GM18502 (cell line): ENCODE measurements at regions not wholly inside any gene's neighbourhood (a gene's known extent, or its start where the extent isn't known, plus 50 kb on each side); places are given as distances from the start of the nearest gene placed in this dataset.

Experiments
- ATAC-seq: cut with Tn5 transposase; IDR thresholded peaks from one replicate; pipeline ENCODE4 v1.9.1; 2021; ENCODE audit warnings: mild to moderate bottlenecking; ENCODE audit not compliant: unreplicated experiment, poor library complexity

DNA sequence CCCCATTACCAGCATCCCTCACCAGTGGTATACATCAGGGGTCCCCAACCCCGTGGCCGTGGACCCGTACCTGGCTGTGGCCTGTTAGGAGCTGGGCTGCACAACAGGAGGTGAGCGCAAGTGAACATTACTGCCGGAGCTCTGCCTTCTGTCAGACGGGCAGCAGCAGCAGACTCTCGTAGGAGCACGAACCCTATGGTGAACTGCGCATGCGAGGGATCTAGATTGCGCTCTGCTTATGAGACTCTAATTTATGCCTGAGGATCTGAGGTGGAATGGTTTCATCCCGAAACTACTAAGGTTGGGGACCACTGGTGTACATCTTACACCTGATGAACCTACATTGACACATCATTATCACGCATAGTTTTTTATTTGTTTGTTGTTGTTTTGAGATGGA, 52.8 kb upstream of the DHX15 start:
- ATAC-seq = no peak

DNA sequence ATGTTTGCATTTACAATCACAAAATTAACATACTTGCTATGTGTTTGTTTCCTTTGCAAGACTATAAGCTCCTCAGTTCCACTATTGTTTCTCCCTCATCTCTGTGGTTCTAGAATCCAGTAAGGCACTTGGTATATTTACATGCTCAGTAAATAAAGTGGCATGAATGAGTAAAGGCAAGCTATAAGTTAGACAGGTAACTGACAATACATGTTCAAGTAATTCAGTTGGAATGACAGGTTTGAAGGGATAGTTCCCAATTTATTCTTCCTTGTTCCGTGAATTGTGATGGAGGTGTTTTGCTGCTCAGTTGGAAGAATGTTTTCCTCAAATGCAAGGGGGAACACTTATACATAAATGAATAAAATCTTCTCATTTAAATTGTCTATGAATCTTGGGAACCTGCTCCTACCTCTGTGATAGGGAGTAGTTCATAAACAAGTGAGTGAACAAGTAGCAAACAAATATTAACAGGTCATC, 54.1 kb upstream of the DHX15 start:
- no peak for ATAC-seq

DNA sequence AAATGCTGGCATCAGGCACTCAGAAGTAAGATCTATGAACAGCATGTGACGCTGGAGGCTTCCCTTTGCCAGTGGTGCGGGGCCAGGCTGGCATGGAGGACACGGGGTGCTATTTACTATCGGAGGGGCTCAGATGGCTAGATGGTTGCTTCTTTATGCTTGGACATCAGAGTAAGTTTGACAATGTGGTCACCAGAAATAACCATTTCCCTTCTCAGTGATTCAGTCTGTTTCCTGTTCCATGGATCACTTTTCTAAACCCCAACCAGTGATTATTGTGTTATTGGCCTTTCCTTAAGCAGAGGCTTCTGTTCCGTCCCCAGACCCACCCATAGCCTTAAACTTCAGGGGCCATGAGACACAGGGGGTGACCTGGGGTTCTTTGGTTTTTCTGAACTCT, 55.4 kb upstream of the DHX15 start:
- no peak for ATAC-seq

DNA sequence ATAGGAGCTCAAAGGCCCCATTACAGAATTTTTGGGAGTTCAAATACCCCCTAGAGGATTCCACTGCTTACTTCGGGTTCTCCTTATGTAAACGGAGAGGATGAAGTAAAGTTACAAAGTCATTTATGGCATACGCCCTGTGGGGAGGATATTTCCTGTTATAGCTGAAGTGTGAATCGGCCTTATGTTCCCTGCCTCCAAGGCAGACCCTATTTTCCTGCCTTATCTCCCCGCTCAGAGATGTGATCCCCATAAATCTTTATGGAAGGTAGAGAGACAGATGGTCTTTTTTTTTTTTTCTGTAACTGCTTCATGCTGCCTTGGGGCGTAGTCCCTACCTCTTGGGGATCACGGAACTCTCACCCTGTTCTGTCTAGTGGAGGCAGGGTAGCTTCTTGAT, 56.0 kb upstream of the DHX15 start:
- ATAC-seq = no peak

DNA sequence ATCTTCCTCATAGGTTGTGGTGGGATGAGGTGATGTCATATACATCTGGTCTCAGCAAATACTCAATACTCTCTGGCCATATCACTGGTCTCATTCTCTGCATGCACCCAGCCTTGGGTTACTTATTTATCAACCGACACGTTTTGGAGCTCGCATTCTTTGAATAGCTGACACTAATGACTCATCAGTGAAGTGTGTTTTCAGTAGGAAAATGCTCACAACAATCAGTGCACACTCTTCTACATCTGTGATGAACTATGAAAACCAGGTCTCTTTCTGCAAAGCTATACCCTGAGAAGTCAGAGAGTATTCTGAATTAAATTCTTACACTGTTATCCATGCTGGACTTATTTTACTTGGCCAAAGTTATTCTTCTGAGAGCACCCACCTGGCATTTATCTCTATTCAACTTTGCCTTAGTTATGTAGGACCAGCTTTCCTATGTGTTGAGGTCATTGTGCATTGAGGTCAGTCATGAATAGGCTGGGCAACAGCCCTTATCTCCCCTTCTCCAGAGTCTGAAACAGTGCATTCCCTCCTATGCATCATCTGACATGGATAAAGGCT, 58.7 kb upstream of the DHX15 start:
- no peak for ATAC-seq

DNA sequence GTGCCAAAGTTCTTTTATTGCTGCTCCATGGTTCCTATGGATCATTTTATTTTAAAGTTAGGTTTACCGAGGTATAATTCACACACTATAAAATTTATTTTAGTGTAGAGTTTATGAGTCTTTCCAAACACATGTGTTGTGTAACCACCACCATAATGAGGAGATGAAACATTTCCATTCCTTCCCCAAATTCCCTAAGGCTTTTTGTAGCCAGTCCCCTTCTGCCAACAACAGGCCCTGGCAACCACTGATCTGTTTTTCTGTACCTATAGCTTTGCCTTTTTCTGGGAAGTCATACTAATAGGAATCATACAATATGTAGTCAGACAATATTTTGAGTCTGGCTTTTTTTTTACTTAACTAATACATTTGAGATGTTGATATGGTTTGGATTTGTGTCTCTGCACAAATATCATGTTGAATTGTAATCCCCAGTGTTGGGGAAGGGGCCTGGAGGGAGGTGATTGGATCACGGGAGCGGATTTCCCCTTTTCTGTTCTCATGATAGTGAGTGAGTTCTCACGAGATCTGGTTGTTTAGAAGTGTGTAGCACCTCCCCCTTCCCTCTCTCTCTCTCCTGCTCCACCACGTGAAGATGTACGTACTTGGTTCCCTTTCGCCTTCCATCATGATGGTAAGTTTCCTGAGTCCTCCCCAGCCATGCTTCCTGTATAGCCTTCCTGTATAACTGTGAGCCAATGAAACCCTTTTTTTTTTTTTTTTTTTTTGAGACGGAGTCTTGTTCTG, 59.6 kb upstream of the DHX15 start:
- ATAC-seq = no peak

DNA sequence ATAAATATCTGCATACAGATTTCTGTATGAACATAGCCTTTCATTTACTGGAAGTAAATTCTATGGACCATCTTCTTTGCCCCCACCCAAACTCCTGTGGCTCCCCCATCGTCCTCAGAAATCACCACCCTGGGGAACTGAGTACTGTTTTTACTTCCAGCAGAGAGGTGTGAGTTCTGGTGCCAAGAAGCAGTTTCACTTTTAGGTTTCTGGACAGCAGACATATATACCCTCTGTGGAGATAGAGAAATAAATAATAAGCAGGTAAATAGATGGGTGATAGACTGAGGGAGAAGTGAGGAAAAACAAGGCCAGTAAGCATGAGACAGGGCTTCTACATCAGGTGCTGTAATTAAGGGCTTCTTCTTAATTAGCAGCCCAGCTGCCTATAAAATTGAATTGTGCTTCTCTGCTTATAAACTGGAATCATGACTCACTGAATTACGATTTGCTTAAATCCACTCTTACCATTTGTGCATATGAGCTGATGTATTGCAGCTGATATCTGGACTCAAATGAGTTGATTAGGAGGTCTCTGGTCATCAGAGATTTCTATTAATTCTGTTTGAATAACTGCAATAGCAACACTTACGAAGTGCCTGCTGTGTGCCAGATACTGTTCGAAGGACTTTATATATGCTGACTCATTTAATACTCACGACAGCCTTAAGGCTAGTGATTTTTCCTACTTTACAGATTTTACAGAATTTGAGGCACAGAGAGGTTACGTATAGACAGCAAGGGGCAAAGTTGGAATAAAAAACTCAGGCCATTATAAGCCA, 60.8 kb upstream of the DHX15 start:
- ATAC-seq = no peak

DNA sequence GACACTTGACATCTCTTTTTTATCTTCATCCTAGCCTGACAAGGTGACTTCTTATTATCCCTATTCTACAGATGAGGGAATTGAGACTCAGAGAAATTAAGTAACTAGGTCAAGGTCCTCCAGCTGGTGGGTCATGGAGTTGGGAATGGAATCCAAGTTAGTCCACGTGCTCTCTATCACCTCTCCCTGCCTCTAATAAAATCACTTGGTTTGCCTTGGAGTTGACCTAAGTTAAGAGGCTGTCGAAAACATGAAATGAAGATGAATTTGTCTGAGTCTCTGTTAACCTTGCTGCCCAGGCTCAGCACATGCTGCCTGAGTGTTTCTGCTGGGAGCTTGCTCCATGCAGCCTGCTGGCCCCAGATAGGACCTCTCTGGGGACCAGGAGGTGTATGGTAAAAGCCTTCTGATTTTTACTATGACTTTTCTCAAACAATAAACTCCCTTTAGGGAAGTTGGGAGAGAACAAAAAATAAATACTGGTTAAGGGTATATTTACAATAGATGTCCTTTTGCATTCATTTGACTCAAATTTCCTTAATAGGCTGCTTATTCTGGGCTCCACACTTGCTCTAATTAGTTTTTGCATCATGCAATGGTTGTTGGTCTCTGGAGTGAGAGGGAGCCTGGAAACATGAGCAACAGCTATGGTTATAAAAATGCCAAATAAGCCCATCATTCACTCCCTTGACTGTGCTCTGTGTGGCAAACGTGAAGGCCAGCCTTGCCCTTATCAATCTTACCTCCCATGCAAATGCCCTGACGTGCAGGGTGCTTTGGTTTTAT, 61.6 kb upstream of the DHX15 start:
- no peak for ATAC-seq

DNA sequence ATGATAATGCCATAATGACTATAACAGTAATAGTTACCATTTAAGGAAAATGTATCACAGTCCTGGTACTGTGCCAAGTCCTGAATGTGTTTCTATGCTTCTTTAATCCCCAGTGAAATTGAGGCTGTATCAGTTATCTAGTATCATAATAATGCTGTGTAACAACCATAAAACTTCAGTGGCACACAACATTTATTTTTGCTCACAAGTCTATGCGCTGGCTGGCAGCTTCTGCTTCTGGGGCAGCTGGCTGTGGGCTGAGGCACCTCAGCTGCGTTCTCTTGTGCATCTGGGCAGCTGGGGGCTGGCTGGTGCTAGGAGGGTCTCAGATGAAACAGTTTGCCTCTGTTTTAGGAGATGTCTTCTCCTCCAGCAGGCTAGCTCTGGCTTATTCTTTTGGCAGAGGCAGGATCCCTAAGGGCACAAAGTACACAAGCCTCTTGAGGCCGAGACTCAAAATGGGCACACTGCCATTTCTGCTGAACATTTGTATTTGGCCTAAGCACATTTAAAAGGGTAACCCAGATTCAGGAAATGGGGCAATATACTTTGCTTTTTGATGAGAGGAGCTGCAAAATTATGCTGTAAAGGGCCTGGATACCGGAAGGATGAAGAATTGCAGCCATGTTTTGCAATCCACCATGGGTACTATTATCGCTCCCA, 62.6 kb upstream of the DHX15 start:
- no peak for ATAC-seq

DNA sequence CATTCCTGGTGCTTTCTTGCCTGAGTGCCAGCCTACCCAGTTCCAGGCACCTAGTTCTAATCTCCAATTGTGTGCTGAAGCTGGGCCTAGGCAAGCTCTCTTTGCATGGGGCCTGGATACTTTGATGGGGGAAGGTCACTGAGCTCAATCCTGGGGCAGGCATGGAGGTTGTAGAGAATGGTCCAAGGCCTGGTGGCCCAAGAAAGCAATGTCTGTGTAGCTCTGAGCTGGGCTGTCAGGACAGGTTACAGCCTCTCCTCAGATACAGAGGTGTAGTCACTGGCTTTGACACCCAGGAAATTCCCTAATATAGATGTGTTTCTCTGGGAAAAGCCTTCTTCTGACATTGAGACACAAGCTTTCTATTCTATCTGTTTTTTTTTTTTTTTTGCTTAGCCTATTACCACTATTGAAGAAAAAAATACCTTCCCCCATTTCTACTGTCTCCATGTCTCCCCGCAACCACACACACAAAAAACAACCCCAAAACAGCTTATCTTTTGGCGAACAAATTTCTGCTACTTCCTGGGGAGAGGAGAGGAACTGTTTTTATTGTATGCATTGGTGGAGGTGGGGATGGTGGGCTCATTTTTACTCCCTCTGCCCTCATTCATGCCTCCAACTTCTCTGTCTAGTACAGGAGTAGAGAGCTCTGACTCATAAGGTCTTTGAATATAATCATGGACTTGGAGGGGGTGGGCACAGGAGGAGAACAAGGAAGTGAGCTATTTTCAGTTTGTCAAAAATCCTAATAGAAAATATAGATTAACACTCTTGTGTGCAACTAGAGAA, 66.7 kb upstream of the DHX15 start:
- ATAC-seq = no peak

DNA sequence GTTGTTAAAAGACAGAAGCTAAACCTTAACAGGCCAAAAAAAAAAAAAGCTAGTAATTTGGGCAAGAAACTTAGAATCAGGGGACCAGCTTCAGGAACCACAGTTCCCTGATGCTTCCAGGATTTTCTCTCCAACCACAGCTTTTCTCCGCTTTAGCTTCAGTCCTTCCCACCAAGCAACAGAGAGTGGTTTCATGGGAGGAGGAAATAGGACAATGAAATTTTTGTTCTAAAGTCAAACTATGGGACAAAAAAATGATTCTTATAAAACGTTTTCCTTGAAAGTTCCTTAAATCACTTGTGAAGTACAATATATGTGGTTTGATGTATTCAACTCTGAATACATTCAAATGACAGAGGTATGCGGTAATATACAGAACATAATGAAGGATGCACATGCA, 71.0 kb upstream of the DHX15 start:
- ATAC-seq = no peak

DNA sequence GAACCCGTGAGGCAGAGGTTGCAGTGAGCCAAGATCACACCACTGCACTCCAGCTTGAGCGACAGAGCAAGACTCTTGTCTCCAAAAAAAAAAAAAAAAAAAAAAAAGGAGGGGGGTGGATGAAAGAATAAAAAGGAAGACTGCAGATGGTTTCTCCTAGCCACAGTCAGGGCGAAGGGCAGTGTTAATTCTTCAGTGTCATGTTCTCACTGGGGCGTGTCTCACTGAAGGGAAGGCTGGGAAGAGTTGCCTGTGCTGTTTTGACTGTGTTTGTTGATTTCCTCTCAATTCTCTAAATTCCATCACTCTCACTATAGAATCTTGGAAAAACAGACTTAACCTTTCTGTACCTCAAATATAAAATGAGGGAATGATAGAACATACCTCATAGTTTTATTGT, 71.6 kb upstream of the DHX15 start:
- no peak for ATAC-seq

DNA sequence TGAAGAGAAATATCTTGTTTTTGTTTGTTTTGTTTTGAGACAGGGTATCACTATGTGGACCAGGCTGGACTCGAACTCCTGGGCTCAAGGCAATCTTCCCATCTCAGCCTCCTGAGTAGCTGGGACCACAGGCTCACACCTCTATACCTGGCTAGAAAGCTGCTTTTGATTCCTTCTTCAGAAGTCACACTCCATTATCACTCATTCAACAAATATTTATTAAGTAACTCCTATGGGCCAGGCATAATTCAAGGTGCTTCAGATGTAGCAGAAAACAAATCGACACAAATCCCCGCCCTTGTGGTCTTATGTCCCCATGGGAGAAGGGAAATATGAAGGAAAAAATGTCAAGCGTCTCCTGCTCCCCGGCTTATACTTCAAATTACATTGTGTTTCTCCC, 72.6 kb upstream of the DHX15 start:
- ATAC-seq = no peak

DNA sequence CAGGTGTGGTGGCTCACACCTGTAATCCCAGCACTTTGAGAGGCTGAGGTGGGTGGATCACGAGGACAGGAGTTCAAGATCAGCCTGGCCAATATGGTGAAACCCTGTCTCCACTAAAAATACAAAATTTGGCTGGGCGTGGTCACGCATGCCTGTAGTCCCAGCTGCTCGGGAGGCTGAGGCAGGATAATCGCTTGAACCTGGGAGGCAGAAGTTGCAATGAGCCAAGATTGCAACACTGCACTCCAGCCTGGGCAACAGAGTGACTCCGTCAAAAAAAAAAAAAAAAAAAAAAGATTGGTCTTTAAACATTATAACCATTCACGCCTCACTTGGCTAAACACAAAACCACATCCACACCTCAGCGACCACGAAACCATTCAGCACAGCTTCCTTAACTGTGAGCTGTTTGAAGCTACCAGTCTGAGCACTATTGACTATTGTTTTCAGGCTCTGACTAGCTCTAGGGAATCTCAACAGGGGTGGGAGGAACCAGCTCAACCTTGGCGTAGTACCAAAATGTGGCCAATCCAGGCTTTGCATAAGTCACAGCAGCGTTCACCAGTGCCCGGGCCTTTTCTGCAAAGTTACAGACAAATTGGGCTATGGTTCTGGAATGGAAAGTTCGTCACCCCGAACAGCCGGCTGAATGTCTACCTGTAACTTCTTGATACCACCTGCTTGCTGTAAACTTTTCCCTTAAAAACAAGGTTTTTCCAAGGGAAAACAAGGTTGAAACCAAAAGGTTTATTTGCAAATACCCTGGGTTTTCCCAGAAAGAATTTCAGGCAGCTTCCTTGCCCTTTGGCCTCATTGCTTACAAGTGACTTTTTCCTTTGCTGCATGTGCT, 73.6 kb upstream of the DHX15 start:
- peak; percentile 98 for ATAC-seq

DNA sequence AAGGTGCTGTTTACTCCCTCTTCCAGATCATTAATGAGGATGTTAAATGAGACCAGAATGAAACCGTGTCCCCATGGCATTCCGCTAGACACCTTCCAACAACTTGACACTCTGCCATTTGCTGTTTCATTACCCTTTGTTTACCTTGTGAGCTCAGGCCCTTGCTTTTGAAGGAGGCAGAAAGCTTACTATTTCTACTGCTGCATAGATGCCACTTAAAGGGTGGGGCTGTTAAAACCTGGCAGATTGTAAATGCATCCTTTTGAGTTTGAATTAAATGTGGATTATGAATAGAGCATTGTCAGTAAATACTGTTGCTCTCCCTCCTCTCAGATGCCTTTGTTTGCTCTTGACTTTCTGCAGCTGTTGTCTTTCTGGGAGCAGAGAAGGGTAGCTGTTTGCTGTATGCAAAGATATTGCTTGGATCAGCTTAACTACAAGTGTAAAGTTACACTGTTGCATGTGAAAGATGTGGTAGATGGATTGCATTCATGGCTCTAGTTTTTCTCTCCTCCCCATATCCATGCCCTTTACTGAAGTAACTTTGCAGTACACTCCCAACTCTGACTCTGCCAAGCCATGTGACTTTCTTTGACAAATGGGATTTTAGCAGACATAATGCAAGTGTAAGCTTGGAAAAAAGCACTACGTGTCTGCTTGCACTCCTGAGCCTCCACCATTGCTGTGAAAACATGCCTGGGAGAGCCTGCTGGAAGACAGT, 75.0 kb upstream of the DHX15 start:
- ATAC-seq = no peak

DNA sequence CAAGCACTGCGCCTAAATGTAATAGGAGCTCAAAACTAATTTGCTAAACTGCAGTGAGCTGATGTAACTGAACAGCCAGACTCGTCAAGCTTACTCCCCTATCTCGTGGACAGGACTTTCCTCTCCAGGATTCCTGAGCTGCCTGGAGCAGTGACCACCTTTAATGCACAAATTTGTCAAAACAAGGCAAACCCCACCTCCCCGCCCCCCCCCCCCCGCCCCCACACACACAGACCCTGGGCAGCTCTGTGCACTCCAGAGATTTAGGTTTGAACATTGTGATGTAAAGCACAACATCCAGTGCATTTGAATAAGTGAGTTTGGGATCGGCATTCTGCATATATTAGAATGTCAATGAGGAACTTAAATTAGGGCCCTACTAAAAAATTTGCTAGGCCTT, 77.7 kb upstream of the DHX15 start:
- no peak for ATAC-seq

DNA sequence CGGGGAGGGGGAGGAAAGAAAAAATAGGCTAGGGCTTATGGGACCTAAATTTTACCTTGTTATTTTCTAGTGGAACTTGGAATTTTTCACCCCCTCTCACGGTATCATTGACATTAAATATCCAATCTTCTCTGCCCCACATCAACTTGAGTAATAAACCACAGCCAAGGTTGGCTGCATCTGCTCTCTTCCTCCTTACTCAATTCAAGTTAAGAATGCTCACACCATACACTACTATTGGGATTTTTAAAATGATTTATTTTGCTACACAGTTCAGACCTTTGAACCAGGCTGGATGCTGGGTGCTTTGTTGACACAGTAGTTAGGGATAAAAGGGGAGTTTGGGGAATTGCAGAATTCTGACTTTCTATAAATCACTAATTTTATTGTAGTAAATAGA, 78.2 kb upstream of the DHX15 start:
- no peak for ATAC-seq

DNA sequence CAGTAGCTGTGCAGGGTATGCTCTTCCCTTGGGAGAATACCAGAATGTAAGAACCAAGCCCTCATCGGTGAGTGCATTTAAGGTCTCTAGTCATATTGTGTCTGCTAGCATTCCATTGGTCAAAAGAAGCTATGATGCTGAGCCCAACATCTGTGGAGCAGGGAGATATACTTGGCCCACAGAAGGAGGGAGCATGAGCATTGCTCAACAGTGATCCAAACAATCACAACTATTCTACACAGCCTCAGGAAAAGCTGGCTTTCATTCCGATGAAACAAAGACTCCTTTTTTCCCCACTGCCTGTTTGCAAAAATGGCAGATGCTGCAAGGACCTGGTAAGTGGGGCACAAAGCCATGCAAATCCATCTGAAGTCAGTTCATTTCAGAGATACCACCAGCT, 80.6 kb upstream of the DHX15 start:
- no peak for ATAC-seq
